LNCAP (cell line): ENCODE measurements at regions not wholly inside any gene's neighbourhood (a gene's known extent, or its start where the extent isn't known, plus 50 kb on each side); places are given as distances from the start of the nearest gene placed in this dataset.

Experiments
- CTCF ChIP-seq: fragments of 450-650 bp; IDR thresholded peaks from 2 replicates; pipeline ENCODE4 v1.5.1; 2017; ENCODE audit warnings: mild to moderate bottlenecking

GRCh38 chr10:3578682-3579081 is 206.3 kb downstream of the KLF6 start:
- TF ChIP-seq CTCF, result no peak

GRCh38 chr10:3578159-3578558 is 206.8 kb downstream of the KLF6 start:
- no peak for TF ChIP-seq CTCF

GRCh38 chr10:3574451-3574850 is 210.6 kb downstream of the KLF6 start:
- TF ChIP-seq CTCF, result no peak

- TF ChIP-seq CTCF, result no peak
Observed at GRCh38 chr10:3573498-3573897, 211.5 kb downstream of the KLF6 start.

- no peak for TF ChIP-seq CTCF
Observed at GRCh38 chr10:3571310-3571825, 213.6 kb downstream of the KLF6 start.

GRCh38 chr10:3570855-3571266 is 214.1 kb downstream of the KLF6 start:
- TF ChIP-seq CTCF, result no peak

- TF ChIP-seq CTCF, result no peak
Observed at GRCh38 chr10:3570131-3570729, 214.8 kb downstream of the KLF6 start.

- no peak for TF ChIP-seq CTCF
Observed at GRCh38 chr10:3568983-3569382, 216.0 kb downstream of the KLF6 start.
